ENCODE measurements at regions not wholly inside any gene's neighbourhood (a gene's known extent, or its start where the extent isn't known, plus 50 kb on each side); places are given as distances from the start of the nearest gene placed in this dataset.

GRCh38 chr9:86893811-86894490 is 53.4 kb downstream of the GAS1 start:
- DNase-seq = no peak

- DNase-seq = no peak
These were observed 54.7 kb downstream of the GAS1 start for GRCh38 chr9:86892576-86892975.

- no peak for DNase-seq
These were observed 55.3 kb downstream of the GAS1 start for GRCh38 chr9:86891886-86892437.

DNA sequence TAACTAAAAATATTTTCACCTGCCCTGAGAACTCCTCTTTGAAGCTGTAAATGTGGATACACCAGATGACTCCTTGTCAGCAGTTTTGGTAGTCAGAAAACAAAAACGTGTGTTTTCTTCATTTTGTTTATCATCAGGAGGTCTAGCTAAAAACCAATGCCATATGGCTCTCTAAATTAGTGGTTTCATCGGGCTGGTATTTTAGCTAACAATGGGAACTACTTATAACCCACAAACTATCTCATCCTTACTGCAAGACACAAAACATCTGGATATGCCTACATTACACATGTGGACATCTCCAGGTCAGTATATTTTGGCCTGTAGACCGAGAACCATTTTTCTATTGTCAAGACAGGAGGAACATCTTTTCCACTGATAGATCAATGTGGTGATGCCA is 56.2 kb downstream of the GAS1 start:
- no peak for DNase-seq

GRCh38 chr9:86885232-86885631 is 62.1 kb downstream of the GAS1 start:
- DNase-seq = no peak

DNA sequence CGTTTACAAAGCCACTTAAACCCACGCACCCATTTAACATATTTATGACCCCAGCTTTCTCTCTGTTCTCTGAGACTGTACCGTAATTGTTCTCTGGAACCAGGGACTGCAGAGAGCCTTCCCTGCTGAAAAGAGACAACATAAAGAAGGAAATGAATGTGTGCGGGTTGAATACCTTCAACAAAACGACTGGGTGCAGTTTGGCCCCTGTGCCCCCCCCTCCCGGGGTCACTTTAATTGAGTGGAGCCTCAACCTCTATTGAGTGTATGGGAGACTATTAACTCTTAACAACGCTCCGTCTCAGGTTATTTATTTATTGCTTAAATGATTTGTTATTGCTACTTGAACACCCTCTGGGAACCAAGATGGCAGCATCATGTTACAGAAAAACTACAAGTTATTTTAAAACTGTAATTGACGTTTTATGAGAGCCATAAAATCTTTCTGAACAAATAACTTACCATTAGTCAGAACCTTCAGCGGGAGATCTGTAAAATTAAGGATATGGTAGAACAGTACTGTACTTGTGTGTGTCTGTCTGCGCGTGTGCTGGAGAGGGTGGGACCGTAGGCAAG is 70.6 kb downstream of the GAS1 start:
- no peak for DNase-seq

DNA sequence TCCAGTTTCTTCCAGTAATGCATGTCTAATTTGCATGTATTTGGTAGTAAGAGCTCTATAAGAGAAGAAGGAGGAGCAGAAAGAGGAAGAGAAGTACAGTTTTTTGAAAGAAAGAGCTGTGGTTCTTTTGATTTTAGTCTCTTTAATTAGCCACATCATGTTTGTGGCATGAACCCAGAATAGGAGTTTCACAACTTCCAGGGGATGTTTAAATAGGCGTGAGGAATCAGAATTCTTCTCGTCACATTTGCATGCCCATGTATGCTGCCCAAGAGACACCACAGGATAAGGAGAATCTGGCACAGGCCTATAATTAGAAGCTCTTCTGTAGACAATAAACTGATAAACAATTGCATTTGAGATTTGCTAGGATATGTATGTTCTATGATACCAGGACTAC is 78.7 kb downstream of the GAS1 start:
- DNase-seq = no peak

GRCh38 chr9:86867804-86868313 is 79.4 kb downstream of the GAS1 start:
- DNase-seq = no peak

- no peak for DNase-seq
These were observed 81.4 kb downstream of the GAS1 start for GRCh38 chr9:86865952-86866351.

DNA sequence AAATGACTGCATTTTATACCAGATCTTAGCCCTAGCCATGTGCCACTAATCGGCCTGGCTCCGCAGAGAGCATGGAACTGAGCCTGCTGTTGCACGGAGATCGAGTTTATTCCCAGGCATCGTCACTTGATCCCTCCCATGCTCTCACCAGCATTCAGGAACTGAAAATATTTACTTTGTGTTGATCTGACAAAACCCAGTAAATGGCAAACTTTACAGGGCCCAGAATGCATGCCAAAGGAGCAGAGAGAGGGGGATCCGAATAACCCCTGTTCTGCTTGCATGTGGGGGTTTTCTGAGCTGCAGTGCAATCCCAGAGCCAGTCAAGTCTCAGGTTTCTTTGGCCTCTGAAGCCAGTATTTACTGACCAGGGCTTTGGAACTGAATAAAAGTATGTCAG is 87.3 kb downstream of the GAS1 start:
- DNase-seq = no peak

DNA sequence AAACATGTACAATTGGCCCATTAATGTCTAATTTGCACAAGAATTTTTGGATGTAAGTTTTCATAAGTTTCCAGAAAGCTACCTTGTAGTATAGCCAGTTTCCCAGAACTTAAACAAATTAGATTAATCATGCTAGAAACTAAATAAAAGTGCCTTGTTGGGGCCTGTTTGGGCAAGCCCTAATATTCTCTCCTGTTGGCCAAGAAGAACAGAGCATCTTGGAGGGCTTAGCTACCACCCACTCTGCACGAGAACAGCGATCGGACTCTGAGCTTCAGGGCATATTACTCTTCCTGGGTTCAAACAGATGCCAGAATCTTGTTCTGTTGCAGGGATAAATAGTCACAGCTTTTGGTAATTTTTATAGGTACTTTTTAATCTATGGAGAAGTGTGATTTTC is 88.2 kb downstream of the GAS1 start:
- no peak for DNase-seq

- DNase-seq = no peak
These were observed 89.3 kb downstream of the GAS1 start for GRCh38 chr9:86858009-86858408.

- DNase-seq = no peak
These were observed 91.0 kb downstream of the GAS1 start for GRCh38 chr9:86856259-86856658.

- DNase-seq = no peak
These were observed 92.3 kb downstream of the GAS1 start for GRCh38 chr9:86854898-86855523.

DNA sequence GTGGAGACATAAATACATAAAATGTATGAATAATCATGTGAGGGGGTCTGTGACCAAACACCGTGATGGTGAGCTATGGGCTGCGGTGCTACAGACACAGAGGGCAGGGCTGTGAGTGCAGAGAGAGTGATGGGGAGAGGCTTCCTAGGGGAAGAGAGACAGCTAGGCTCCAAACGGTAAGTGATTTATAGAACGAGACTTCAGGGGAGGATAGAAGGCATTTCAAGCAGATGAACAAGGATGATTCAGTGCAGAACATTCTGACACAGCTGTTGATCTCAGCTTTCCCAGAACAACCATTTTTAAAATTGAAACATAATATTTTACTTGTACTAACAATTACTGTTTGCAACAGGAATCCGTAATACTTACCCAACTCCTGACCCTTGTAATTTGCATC is 100.7 kb downstream of the GAS1 start:
- no peak for DNase-seq

GRCh38 chr9:86843206-86843605 is 104.1 kb downstream of the GAS1 start:
- no peak for DNase-seq

GRCh38 chr9:86842573-86842972 is 104.7 kb downstream of the GAS1 start:
- DNase-seq = no peak

- no peak for DNase-seq
These were observed 107.8 kb downstream of the GAS1 start for GRCh38 chr9:86839522-86839921.

- no peak for DNase-seq
These were observed 108.5 kb downstream of the GAS1 start for GRCh38 chr9:86838519-86839497.

GRCh38 chr9:86837345-86837744 is 110.0 kb downstream of the GAS1 start:
- no peak for DNase-seq

DNA sequence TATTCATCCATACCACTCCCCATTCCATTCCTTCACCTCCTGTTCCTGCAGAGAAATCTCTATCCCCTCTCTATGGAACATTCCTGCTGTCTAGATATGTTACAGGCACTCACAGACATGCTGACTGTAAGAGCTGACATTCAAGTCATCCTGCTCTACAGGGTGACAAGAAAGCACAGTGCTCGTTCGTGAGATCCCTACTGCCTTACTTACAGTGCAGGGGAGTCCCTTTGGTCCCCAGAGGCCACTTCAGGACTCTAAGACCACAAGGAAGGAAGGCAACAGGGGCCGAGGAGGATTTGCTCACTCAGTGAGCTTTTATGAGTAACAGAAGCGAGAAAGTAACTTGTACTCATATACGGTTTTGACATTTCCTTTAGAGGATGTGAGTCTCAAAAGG is 110.5 kb downstream of the GAS1 start:
- DNase-seq = no peak

DNA sequence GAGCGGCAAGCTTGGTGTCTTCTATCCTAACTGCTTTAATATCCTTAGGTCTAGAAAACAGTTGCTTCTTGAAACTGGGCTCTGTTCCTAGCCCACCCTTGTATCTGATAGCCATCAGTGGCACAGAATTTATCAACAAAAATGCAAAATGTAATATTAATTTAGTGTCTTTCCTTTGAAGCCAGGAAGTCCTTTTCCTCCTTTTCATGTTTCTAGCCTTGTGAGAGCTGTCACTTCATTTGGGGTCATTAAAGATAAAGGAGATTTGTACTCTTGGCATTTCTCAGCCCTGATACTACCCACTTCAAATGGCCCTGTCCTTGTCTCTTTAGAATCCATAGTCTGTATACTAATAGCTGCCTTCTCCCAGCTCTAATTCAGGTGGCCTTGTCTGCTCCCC is 111.0 kb downstream of the GAS1 start:
- DNase-seq = no peak

DNA sequence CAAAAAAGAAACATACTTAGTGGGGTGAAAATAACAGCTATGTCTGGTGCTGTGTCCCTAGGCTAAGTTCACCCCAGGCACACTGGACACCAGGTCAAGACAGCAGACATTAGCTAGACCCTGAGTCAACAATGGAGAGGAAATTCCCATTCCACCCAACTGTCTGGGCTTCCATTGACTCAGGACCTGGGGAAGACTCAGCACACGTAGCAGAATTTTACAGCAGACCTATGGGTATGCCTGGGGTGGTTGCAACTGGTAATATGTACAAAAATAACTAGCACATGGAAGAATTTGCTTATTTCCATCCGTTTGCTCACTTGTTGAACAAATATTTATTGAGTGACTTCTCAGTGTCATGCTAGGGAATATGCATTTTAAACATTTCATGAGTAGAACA is 117.0 kb downstream of the GAS1 start:
- DNase-seq = no peak
